Heart left ventricle (tissue), 13 donors: ENCODE measurements at regions not wholly inside any gene's neighbourhood (a gene's known extent, or its start where the extent isn't known, plus 50 kb on each side); places are given as distances from the start of the nearest gene placed in this dataset.

ENCODE experiments used
- POLR2A ChIP-seq, 2 donors: fragments of 450-650 bp; IDR thresholded peaks; one replicate each; pipeline ENCODE4 v1.6.1; 2017; ENCODE audit warnings: antibody characterized with exemption in 2 of 2, mild to moderate bottlenecking in 2 of 2, moderate library complexity in 2 of 2
- TF ChIP-seq, protein P1 (sequence below), 12 donors: fragments of 200-600 bp; sonication (generic) in 4 of 12; IDR thresholded peaks; one replicate each; pipeline versions ENCODE4 v1.5.0 to v1.8.0; 2018 to 2022; ENCODE audit warnings: antibody characterized with exemption in 12 of 12, mild to moderate bottlenecking in 5 of 12
- donor health status: ischemic (EF 13 %, LVEDD 7.1; RV severe dilation, severe dysfunction).
- donor health status: DM: no; HTN: yes; CAD: no.
- donor health status: DM: no; HTN: no; CAD: no.
- donor health status: ischemic (EF 25% LVEDD 6.9; RV normal size, moderate dysfunction).
- donor health status: ischemic (EF 25% LVEDD 5.7; RV mildly dilated, moderate dysfunction).
- donor health status: ischemic (EF 35%, LVEDD 5.7; RV mildly dilated, moderate dysfunction).
- donor health status: nonischemic (EF 11% LVEDD 7.7; RV severe dilation, severe dysfunction).
- donor health status: DM: yes; HTN: yes; CAD: no.
- donor health status: PGD.
- donor health status: ischemic (EF 29% LVEDD 5.4; RV normal size, mild dysfunction).
- donor health status: nonischemic (EF 23%, LVEDD 6.1; RV moderate dilation, normal function).

DNA sequence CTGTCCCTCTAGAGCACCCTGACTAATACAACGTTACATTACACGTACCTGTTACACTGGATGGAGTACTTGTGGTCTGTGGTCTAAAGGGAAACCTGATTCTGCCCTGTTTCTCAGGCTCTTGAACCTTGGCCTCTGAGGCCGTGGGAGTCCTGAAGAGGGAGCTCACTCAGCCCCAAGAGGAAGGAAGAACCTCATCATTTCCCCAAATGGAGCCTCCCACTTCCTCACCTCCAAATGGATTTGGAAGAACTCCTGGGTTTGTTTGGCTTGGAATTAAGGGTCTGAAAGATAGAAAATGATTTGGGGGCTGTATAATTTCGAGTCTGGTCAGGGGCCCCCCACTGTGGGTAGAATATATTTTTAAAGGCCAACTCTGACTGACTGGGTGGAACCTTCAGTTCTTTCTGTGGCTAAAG lies 200.2 kb downstream of the SEMA6A start:
- TF ChIP-seq, protein P1, sequence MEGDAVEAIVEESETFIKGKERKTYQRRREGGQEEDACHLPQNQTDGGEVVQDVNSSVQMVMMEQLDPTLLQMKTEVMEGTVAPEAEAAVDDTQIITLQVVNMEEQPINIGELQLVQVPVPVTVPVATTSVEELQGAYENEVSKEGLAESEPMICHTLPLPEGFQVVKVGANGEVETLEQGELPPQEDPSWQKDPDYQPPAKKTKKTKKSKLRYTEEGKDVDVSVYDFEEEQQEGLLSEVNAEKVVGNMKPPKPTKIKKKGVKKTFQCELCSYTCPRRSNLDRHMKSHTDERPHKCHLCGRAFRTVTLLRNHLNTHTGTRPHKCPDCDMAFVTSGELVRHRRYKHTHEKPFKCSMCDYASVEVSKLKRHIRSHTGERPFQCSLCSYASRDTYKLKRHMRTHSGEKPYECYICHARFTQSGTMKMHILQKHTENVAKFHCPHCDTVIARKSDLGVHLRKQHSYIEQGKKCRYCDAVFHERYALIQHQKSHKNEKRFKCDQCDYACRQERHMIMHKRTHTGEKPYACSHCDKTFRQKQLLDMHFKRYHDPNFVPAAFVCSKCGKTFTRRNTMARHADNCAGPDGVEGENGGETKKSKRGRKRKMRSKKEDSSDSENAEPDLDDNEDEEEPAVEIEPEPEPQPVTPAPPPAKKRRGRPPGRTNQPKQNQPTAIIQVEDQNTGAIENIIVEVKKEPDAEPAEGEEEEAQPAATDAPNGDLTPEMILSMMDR (IDR thresholded peaks at IDR 0.05): no peak
- TF ChIP-seq POLR2A (IDR thresholded peaks at IDR 0.05): no peak
